ENCODE measurements at regions not wholly inside any gene's neighbourhood (a gene's known extent, or its start where the extent isn't known, plus 50 kb on each side); places are given as distances from the start of the nearest gene placed in this dataset.
"Not testable (repeated sequence)": the region's sequence is repeated elsewhere in the genome, so short reads cannot be mapped to it uniquely, and the experiment has no call there.

DNA sequence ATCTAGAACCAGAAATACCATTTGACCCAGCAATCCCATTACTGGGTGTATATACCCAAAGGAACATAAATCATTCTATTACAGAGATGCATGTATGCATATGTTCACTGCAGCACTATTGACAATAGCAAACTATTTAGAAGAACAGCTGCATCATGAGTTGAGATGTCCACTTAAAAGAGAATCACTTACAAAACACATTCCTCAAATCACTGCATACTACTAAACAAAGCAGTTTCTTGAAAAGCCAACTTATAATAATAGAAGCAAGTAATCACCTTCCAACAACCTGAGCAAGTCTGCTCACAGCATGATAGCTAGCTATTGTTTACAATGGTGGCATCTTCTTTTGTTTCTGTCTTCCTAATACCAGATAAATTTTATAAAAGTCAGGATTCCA is 454.7 kb upstream of the ADAMTS9 start:
- Histone ChIP-seq H3K4me2 (ENCODE audit: low read length) (no peak overlapping the region), H3K4me3 (ENCODE audit: insufficient read depth, low read depth, low read length) (no peak overlapping the region), H3K4me1 (ENCODE audit: insufficient read depth, low read length) (peaks cover 8% of the 10 kb centered on the region), H3K27ac (ENCODE audit: low read depth, low read length) (no peak overlapping the region), H3K79me2 (ENCODE audit: insufficient read depth, low read length) (no peaks in the 10 kb centered on the region), H4K20me1 (ENCODE audit: insufficient read depth, low read length) (no peaks in the 10 kb centered on the region), H3K9me3 (ENCODE audit: insufficient read depth, low read depth, low read length) (no peaks in the 10 kb centered on the region), H2AFZ (ENCODE audit: low read depth, low read length) (no peak overlapping the region), H3K36me3 (ENCODE audit: insufficient read depth, low read length) (no peaks in the 10 kb centered on the region), H3K9ac (ENCODE audit: low read length) (no peak overlapping the region), H3K27me3 (ENCODE audit: insufficient read depth, low read length) (no peaks in the 10 kb centered on the region)
- H3K4me1 Mint-ChIP-seq (ENCODE audit: low read depth, unreplicated experiment): peaks cover 17% of the 10 kb centered on the region
- peaks cover 3% of the 10 kb centered on the region for H3K9me3 Mint-ChIP-seq (ENCODE audit: unreplicated experiment)
- H3K27ac Mint-ChIP-seq (ENCODE audit: unreplicated experiment): no peak overlapping the region
- no peaks in the 10 kb centered on the region for H3K36me3 Mint-ChIP-seq (ENCODE audit: low read depth, unreplicated experiment)
- H3K27me3 Mint-ChIP-seq (ENCODE audit: low read depth, unreplicated experiment): peaks cover 3% of the 10 kb centered on the region
- no peak overlapping the region for H3K4me3 Mint-ChIP-seq (ENCODE audit: unreplicated experiment)
- TF ChIP-seq, protein P1, sequence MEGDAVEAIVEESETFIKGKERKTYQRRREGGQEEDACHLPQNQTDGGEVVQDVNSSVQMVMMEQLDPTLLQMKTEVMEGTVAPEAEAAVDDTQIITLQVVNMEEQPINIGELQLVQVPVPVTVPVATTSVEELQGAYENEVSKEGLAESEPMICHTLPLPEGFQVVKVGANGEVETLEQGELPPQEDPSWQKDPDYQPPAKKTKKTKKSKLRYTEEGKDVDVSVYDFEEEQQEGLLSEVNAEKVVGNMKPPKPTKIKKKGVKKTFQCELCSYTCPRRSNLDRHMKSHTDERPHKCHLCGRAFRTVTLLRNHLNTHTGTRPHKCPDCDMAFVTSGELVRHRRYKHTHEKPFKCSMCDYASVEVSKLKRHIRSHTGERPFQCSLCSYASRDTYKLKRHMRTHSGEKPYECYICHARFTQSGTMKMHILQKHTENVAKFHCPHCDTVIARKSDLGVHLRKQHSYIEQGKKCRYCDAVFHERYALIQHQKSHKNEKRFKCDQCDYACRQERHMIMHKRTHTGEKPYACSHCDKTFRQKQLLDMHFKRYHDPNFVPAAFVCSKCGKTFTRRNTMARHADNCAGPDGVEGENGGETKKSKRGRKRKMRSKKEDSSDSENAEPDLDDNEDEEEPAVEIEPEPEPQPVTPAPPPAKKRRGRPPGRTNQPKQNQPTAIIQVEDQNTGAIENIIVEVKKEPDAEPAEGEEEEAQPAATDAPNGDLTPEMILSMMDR (IDR thresholded peaks at IDR 0.05; ENCODE audit: insufficient read depth, low read depth, low read length): no peak
- no peak for TF ChIP-seq EZH2 (IDR thresholded peaks at IDR 0.05; ENCODE audit: insufficient read depth, low read length)
- FAIRE-seq (no peak), DNase-seq (ENCODE audit: low read depth) (no peak)

DNA sequence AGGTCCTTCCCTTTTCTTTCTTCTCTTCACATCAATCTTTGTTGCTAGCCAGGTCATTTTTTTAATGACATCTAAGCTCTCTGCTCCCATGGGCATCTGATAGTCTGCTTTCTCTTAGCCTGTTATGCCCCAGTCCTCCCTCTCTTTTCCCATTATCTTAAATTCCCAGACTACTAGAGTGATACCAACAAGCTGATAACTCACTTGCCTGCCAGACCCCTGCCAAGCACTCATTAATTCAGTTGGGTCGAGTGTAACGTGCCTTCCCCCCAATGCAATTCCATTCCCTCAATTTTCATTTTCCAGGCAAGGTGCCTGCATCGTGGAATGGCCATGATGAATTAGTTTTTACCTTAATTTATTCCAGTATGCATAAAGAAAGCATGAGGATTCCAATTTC is 450.8 kb upstream of the ADAMTS9 start:
- no peak overlapping the region for H3K4me3 Mint-ChIP-seq (ENCODE audit: unreplicated experiment)
- no peak overlapping the region for H3K4me3 ChIP-seq (ENCODE audit: insufficient read depth, low read depth, low read length)
- no peak overlapping the region for H3K27ac ChIP-seq (ENCODE audit: low read depth, low read length)
- H2AFZ ChIP-seq (ENCODE audit: low read depth, low read length): no peak overlapping the region
- H4K20me1 ChIP-seq (ENCODE audit: insufficient read depth, low read length): no peaks in the 10 kb centered on the region
- H3K9ac ChIP-seq (ENCODE audit: low read length): no peak overlapping the region
- H3K4me1 Mint-ChIP-seq (ENCODE audit: low read depth, unreplicated experiment): no peaks in the 10 kb centered on the region
- no peak overlapping the region for H3K27ac Mint-ChIP-seq (ENCODE audit: unreplicated experiment)
- no peak for FAIRE-seq
- TF ChIP-seq, protein P1 (IDR thresholded peaks at IDR 0.05; ENCODE audit: insufficient read depth, low read depth, low read length): no peak
- TF ChIP-seq EZH2 (IDR thresholded peaks at IDR 0.05; ENCODE audit: insufficient read depth, low read length): no peak
- H3K79me2 ChIP-seq (ENCODE audit: insufficient read depth, low read length): no peaks in the 10 kb centered on the region
- H3K4me2 ChIP-seq (ENCODE audit: low read length): no peak overlapping the region
- H3K27me3 ChIP-seq (ENCODE audit: insufficient read depth, low read length): no peaks in the 10 kb centered on the region
- H3K9me3 ChIP-seq (ENCODE audit: insufficient read depth, low read depth, low read length): no peaks in the 10 kb centered on the region
- peak; percentile 54 for DNase-seq (ENCODE audit: low read depth)
- H3K36me3 ChIP-seq (ENCODE audit: insufficient read depth, low read length): no peaks in the 10 kb centered on the region
- peaks cover 3% of the 10 kb centered on the region for H3K27me3 Mint-ChIP-seq (ENCODE audit: low read depth, unreplicated experiment)
- peaks cover 3% of the 10 kb centered on the region for H3K9me3 Mint-ChIP-seq (ENCODE audit: unreplicated experiment)
- H3K36me3 Mint-ChIP-seq (ENCODE audit: low read depth, unreplicated experiment): no peaks in the 10 kb centered on the region
- no peaks in the 10 kb centered on the region for H3K4me1 ChIP-seq (ENCODE audit: insufficient read depth, low read length)

DNA sequence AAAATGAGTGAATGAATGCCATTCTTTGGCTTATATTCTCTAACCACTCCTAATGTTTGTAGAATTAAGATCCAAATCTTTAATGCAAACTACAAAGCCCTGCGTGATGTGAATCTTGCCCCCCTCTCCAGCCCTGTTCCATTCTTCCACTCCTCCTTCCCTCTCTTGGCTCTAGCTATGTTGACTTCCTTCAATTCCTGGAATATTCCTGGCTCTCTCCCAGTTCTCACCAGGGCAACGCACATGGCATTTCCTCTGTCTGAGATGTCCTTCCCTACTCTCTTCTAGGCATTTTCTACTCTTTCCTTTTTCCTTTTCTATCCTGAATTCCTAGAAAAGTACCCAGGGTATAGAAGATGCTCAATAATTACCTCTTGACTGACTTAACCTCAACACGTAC is 446.0 kb upstream of the ADAMTS9 start:
- H2AFZ ChIP-seq (ENCODE audit: low read depth, low read length); H3K9me3 ChIP-seq (ENCODE audit: insufficient read depth, low read depth, low read length); H3K4me3 ChIP-seq (ENCODE audit: insufficient read depth, low read depth, low read length); H3K27ac ChIP-seq (ENCODE audit: low read depth, low read length); H3K4me1 Mint-ChIP-seq (ENCODE audit: low read depth, unreplicated experiment); H3K27ac Mint-ChIP-seq (ENCODE audit: unreplicated experiment); H3K4me3 Mint-ChIP-seq (ENCODE audit: unreplicated experiment); H3K4me1 ChIP-seq (ENCODE audit: insufficient read depth, low read length); DNase-seq (ENCODE audit: low read depth); H3K27me3 Mint-ChIP-seq (ENCODE audit: low read depth, unreplicated experiment); H3K79me2 ChIP-seq (ENCODE audit: insufficient read depth, low read length); FAIRE-seq; H3K27me3 ChIP-seq (ENCODE audit: insufficient read depth, low read length); H3K9ac ChIP-seq (ENCODE audit: low read length); H3K9me3 Mint-ChIP-seq (ENCODE audit: unreplicated experiment); H3K4me2 ChIP-seq (ENCODE audit: low read length); H4K20me1 ChIP-seq (ENCODE audit: insufficient read depth, low read length); H3K36me3 ChIP-seq (ENCODE audit: insufficient read depth, low read length); H3K36me3 Mint-ChIP-seq (ENCODE audit: low read depth, unreplicated experiment): not testable (repeated sequence)
